Activated naive CD8-positive, alpha-beta T cell treated with anti-CD3 and anti-CD28 coated beads, Interleukin-2, amount 50 U/mL, for 24 hours (primary cell): ENCODE measurements at regions not wholly inside any gene's neighbourhood (a gene's known extent, or its start where the extent isn't known, plus 50 kb on each side); places are given as distances from the start of the nearest gene placed in this dataset.
"Not testable (repeated sequence)": the region's sequence is repeated elsewhere in the genome, so short reads cannot be mapped to it uniquely, and the experiment has no call there.

Experiments
- ATAC-seq: fragments of 150-1000 bp; cut with Tn5 transposase; one replicate; pipeline ENCODE4 v1.10.0; 2021
- DNase-seq: peaks from one replicate; pipeline ENCODE4 v3.0.0; 2021
- H3K27ac Mint-ChIP-seq: one replicate; pipeline ENCODE4 v1.8.0; 2021; ENCODE audit warnings: mild to moderate bottlenecking, mixed read lengths
- H3K27me3 Mint-ChIP-seq: one replicate; pipeline ENCODE4 v1.8.0; 2021; ENCODE audit warnings: mixed read lengths
- H3K36me3 Mint-ChIP-seq: one replicate; pipeline ENCODE4 v1.8.0; 2021; ENCODE audit warnings: low read depth, mixed read lengths
- H3K4me1 Mint-ChIP-seq: one replicate; pipeline ENCODE4 v1.8.0; 2021; ENCODE audit warnings: mixed read lengths
- H3K4me3 Mint-ChIP-seq: one replicate; pipeline ENCODE4 v1.8.0; 2021; ENCODE audit warnings: mild to moderate bottlenecking, moderate library complexity, mixed read lengths
- H3K9me3 Mint-ChIP-seq: one replicate; pipeline ENCODE4 v1.8.0; 2021; ENCODE audit warnings: mixed read lengths

- ATAC-seq, result no peak
- Mint-ChIP-seq H3K9me3 (peaks cover 18% of the 10 kb centered on the region), H3K27me3 (no peaks in the 10 kb centered on the region), H3K36me3 (no peaks in the 10 kb centered on the region), H3K27ac (no peak overlapping the region), H3K4me3 (no peak overlapping the region), H3K4me1 (no peaks in the 10 kb centered on the region)
- DNase-seq, result no peak
Measured at GRCh38 chr7:153934048-153934447, 118.2 kb upstream of the DPP6 start.

DNA sequence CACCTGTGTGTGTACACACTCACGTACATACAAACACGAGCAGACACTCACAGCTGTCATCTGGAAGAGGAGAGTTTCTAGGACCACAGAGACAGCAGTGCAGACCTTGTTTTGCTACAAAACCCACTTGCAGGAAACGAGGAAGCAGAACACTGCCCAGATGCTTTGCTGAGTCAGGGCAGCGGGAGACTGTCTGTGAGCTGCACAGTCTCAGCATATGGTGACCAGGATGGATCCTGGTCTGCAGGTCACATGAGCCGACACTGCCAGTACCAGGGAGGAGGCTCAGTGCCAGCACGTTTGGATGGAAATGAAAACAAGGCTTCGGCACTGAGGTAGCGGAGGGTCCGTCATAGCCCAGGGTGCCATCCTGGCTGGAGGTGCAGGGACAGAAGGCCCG, 117.6 kb upstream of the DPP6 start:
- Mint-ChIP-seq H3K9me3 (peaks cover 14% of the 10 kb centered on the region), H3K4me3 (no peak overlapping the region)

GRCh38 chr7:153935095-153935494, 117.1 kb upstream of the DPP6 start:
- Mint-ChIP-seq H3K9me3 (peaks cover 14% of the 10 kb centered on the region), H3K27me3 (no peaks in the 10 kb centered on the region), H3K36me3 (no peaks in the 10 kb centered on the region), H3K4me1 (no peaks in the 10 kb centered on the region), H3K27ac (no peak overlapping the region), H3K4me3 (no peak overlapping the region)
- no peak for ATAC-seq
- DNase-seq, result no peak

More for the DNA sequence above, 117.6 kb upstream of the DPP6 start:
- Mint-ChIP-seq H3K27me3 (no peaks in the 10 kb centered on the region), H3K4me1 (no peaks in the 10 kb centered on the region), H3K36me3 (no peaks in the 10 kb centered on the region), H3K27ac (no peak overlapping the region)
- ATAC-seq (no peak), DNase-seq (no peak)

DNA sequence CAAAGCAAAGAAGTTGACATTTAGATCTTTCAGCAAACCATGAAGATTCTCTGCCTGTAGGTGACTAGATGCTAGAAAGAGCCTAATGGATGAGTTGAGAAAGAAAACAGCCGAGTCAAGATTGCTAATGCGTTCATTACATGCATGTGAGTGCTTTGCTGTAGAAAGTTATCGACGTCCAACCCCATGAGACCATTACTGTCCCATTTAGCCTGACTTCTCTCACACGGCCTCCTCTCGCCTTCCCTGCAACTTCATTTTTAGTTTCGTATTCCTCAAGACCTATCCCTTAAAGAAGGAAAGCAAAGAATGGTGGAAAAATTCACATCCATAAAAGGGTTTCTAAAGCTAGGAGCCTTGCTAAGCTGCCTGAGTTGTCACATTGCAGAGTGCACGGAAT, 113.7 kb upstream of the DPP6 start:
- Mint-ChIP-seq H3K27ac (no peak overlapping the region), H3K36me3 (no peaks in the 10 kb centered on the region), H3K4me3 (no peak overlapping the region), H3K9me3 (peaks cover 8% of the 10 kb centered on the region), H3K4me1 (no peaks in the 10 kb centered on the region), H3K27me3 (no peaks in the 10 kb centered on the region)
- no peak for ATAC-seq
- no peak for DNase-seq

DNA sequence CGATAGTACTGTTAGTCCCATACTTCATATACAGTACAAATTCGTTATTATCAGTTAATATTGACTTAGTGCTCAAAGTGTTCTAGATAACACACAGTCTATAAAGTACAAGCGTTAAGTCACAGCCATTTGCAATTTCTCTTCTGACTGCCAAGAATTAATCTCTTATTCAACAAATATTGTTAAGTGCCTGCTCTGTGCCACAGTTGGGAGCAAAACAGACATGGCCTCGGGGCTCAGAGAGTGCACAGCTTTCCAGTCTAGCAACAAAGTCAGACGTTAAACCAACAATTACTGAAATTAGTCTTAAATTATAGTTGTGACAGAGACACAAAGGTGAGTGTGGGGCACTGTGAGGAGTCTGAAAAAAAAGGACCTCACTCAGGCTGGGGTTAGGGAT, 113.0 kb upstream of the DPP6 start:
- Mint-ChIP-seq H3K36me3 (no peaks in the 10 kb centered on the region), H3K27me3 (peaks cover 2% of the 10 kb centered on the region), H3K4me1 (no peaks in the 10 kb centered on the region), H3K9me3 (peaks cover 8% of the 10 kb centered on the region), H3K4me3 (no peak overlapping the region), H3K27ac (no peak overlapping the region)
- no peak for DNase-seq
- ATAC-seq, result no peak

- Mint-ChIP-seq H3K27me3 (peaks cover 4% of the 10 kb centered on the region), H3K9me3 (peaks cover 8% of the 10 kb centered on the region), H3K36me3 (no peaks in the 10 kb centered on the region), H3K4me1 (no peaks in the 10 kb centered on the region), H3K4me3 (no peak overlapping the region), H3K27ac (no peak overlapping the region)
- DNase-seq (no peak), ATAC-seq (no peak)
Measured at GRCh38 chr7:153939654-153940053, 112.5 kb upstream of the DPP6 start.

- peaks cover 15% of the 10 kb centered on the region for H3K9me3 Mint-ChIP-seq
- H3K4me1 Mint-ChIP-seq, result no peaks in the 10 kb centered on the region
- H3K36me3 Mint-ChIP-seq, result no peaks in the 10 kb centered on the region
- DNase-seq, result no peak
- peaks cover 4% of the 10 kb centered on the region for H3K27me3 Mint-ChIP-seq
- H3K4me3 Mint-ChIP-seq, result no peak overlapping the region
- ATAC-seq, result no peak
- no peak overlapping the region for H3K27ac Mint-ChIP-seq
Measured at GRCh38 chr7:153941061-153941460, 111.1 kb upstream of the DPP6 start.

DNA sequence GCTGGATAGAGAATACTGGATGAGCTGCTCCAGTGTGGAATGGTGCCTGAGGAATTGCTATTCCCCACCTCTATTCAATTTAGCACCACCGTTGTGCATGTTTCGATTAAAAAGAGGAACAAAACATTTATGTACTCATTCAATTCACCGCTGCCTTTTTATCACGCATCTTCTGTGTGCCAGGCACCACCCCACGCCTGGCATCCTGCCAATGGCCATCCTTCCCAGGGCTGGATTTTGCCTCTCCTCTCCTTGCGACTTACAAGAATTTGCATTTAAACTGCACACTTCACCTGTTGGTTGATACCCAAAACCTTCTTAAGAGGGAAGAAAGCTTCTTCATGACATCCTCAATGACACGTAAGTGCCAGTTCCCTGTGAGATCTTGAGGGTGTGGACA, 110.2 kb upstream of the DPP6 start:
- Mint-ChIP-seq H3K9me3 (peaks cover 20% of the 10 kb centered on the region), H3K27me3 (peaks cover 4% of the 10 kb centered on the region), H3K4me3 (no peak overlapping the region), H3K36me3 (no peaks in the 10 kb centered on the region), H3K27ac (no peak overlapping the region), H3K4me1 (no peaks in the 10 kb centered on the region)
- ATAC-seq, result no peak
- no peak for DNase-seq

DNA sequence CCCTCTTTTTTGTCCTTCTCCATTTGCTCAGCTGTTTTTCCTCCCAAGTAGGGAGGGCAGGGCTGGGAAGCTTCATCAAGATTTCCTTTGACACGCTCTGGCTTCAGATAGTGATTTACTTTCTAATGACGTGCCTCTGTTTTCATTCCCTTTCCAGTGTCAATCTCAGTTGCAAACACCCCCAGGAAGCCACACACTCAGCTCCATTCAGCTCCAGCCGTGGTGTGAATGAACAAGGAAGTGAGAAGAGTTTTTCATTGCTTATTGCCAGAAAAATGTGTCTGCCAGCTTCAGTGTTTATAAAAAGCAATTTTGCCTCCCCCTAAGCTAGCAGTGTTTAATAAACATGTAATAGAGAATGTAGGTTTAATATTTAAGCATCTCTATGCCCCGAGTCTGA, 108.7 kb upstream of the DPP6 start:
- no peak overlapping the region for H3K27ac Mint-ChIP-seq
- ATAC-seq, result no peak
- peaks cover 17% of the 10 kb centered on the region for H3K9me3 Mint-ChIP-seq
- no peak overlapping the region for H3K4me3 Mint-ChIP-seq
- H3K4me1 Mint-ChIP-seq, result no peaks in the 10 kb centered on the region
- DNase-seq, result no peak
- H3K36me3 Mint-ChIP-seq, result no peaks in the 10 kb centered on the region
- H3K27me3 Mint-ChIP-seq, result peaks cover 4% of the 10 kb centered on the region

GRCh38 chr7:153943861-153944260, 108.3 kb upstream of the DPP6 start:
- Mint-ChIP-seq H3K27ac (no peak overlapping the region), H3K4me1 (no peaks in the 10 kb centered on the region), H3K9me3 (peaks cover 13% of the 10 kb centered on the region), H3K27me3 (peaks cover 4% of the 10 kb centered on the region), H3K36me3 (no peaks in the 10 kb centered on the region), H3K4me3 (no peak overlapping the region)
- no peak for ATAC-seq
- DNase-seq, result no peak

- ATAC-seq (no peak), DNase-seq (no peak)
- H3K4me3 Mint-ChIP-seq, result no peak overlapping the region
- no peaks in the 10 kb centered on the region for H3K4me1 Mint-ChIP-seq
- H3K27ac Mint-ChIP-seq, result no peak overlapping the region
- H3K9me3 Mint-ChIP-seq, result peaks cover 20% of the 10 kb centered on the region
- H3K36me3 Mint-ChIP-seq, result no peaks in the 10 kb centered on the region
- H3K27me3 Mint-ChIP-seq, result peaks cover 4% of the 10 kb centered on the region
Measured at GRCh38 chr7:153948060-153948459, 104.1 kb upstream of the DPP6 start.

DNA sequence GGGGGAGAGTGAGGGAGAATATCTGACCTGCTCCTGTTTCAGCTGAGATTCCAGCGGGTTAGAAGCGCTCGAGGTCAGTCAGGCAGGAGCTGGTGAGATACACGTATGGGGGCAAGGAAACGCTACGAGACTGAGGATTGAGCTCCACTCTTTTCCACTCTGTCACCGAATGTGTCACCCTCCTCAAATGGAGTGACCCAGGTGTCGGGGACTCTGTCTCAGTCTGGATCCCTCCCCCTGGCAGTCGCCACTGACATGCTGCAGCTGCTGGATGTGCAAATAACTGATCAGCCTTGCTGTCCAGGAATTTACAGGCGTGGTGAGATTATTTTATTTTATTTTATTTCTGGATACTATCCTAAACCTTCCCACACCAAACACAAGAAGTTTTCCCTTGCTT, 100.9 kb upstream of the DPP6 start:
- Mint-ChIP-seq H3K4me1 (no peaks in the 10 kb centered on the region), H3K27me3 (no peaks in the 10 kb centered on the region), H3K27ac (no peak overlapping the region), H3K9me3 (peaks cover 10% of the 10 kb centered on the region), H3K4me3 (no peak overlapping the region), H3K36me3 (no peaks in the 10 kb centered on the region)
- ATAC-seq, result no peak
- DNase-seq, result no peak

GRCh38 chr7:153954477-153954876, 97.7 kb upstream of the DPP6 start:
- H3K9me3 Mint-ChIP-seq, result peaks cover 8% of the 10 kb centered on the region
- no peak for ATAC-seq
- H3K4me1 Mint-ChIP-seq, result no peaks in the 10 kb centered on the region
- no peak overlapping the region for H3K27ac Mint-ChIP-seq
- no peaks in the 10 kb centered on the region for H3K27me3 Mint-ChIP-seq
- H3K36me3 Mint-ChIP-seq, result no peaks in the 10 kb centered on the region
- DNase-seq, result no peak
- no peak overlapping the region for H3K4me3 Mint-ChIP-seq

- not testable (repeated sequence) for H3K4me1 Mint-ChIP-seq, ATAC-seq, DNase-seq, H3K4me3 Mint-ChIP-seq, H3K9me3 Mint-ChIP-seq, H3K36me3 Mint-ChIP-seq, H3K27ac Mint-ChIP-seq, H3K27me3 Mint-ChIP-seq
Measured at GRCh38 chr7:153957677-153958076, 94.5 kb upstream of the DPP6 start.

GRCh38 chr7:153958381-153958780, 93.8 kb upstream of the DPP6 start:
- not testable (repeated sequence) for H3K36me3 Mint-ChIP-seq, H3K9me3 Mint-ChIP-seq, H3K27ac Mint-ChIP-seq, ATAC-seq, DNase-seq, H3K4me3 Mint-ChIP-seq, H3K4me1 Mint-ChIP-seq, H3K27me3 Mint-ChIP-seq

GRCh38 chr7:153958789-153959188, 93.4 kb upstream of the DPP6 start:
- H3K4me1 Mint-ChIP-seq, H3K36me3 Mint-ChIP-seq, ATAC-seq, H3K4me3 Mint-ChIP-seq, H3K27ac Mint-ChIP-seq, DNase-seq, H3K27me3 Mint-ChIP-seq, H3K9me3 Mint-ChIP-seq: not testable (repeated sequence)
